ENCODE measurements at regions not wholly inside any gene's neighbourhood (a gene's known extent, or its start where the extent isn't known, plus 50 kb on each side); places are given as distances from the start of the nearest gene placed in this dataset.
A peak's percentile ranks its signal among the peaks of the same experiment; 100 is the strongest.

GRCh38 chr3:59380146-59380545, 330.3 kb upstream of the CFAP20DC start:
- no peak overlapping the region for H3K4me3 ChIP-seq (ENCODE audit: low read length)
- no peak for TF ChIP-seq CTCF (IDR thresholded peaks at IDR 0.05; ENCODE audit: insufficient read depth, low read depth, low read length, missing control alignments)
- no peak for DNase-seq (ENCODE audit: low read depth)

- no peak for DNase-seq (ENCODE audit: low read depth)
These were observed 325.0 kb upstream of the CFAP20DC start for GRCh38 chr3:59374818-59375211.

GRCh38 chr3:59374091-59374817, 324.4 kb upstream of the CFAP20DC start:
- DNase-seq (ENCODE audit: low read depth): no peak
- TF ChIP-seq CTCF (IDR thresholded peaks at IDR 0.05; ENCODE audit: insufficient read depth, low read depth, low read length, missing control alignments): no peak
- no peak overlapping the region for H3K4me3 ChIP-seq (ENCODE audit: low read length)

More at GRCh38 chr3:59374818-59375211, 325.0 kb upstream of the CFAP20DC start:
- no peak overlapping the region for H3K4me3 ChIP-seq (ENCODE audit: low read length)
- TF ChIP-seq CTCF (IDR thresholded peaks at IDR 0.05; ENCODE audit: insufficient read depth, low read depth, low read length, missing control alignments): no peak

- no peak for DNase-seq (ENCODE audit: low read depth)
- no peak overlapping the region for H3K4me3 ChIP-seq (ENCODE audit: low read length)
- TF ChIP-seq CTCF (IDR thresholded peaks at IDR 0.05; ENCODE audit: insufficient read depth, low read depth, low read length, missing control alignments): no peak
These were observed 322.5 kb upstream of the CFAP20DC start for GRCh38 chr3:59372346-59372745.

GRCh38 chr3:59368900-59369675, 319.3 kb upstream of the CFAP20DC start:
- DNase-seq (ENCODE audit: low read depth): no peak
- no peak for TF ChIP-seq CTCF (IDR thresholded peaks at IDR 0.05; ENCODE audit: insufficient read depth, low read depth, low read length, missing control alignments)
- no peak overlapping the region for H3K4me3 ChIP-seq (ENCODE audit: low read length)

- no peak for TF ChIP-seq CTCF (IDR thresholded peaks at IDR 0.05; ENCODE audit: insufficient read depth, low read depth, low read length, missing control alignments)
- H3K4me3 ChIP-seq (ENCODE audit: low read length): no peak overlapping the region
- peak; percentile 26 for DNase-seq (ENCODE audit: low read depth)
These were observed 317.3 kb upstream of the CFAP20DC start for GRCh38 chr3:59367150-59367549.
